RKO (cell line): ENCODE measurements at regions not wholly inside any gene's neighbourhood (a gene's known extent, or its start where the extent isn't known, plus 50 kb on each side); places are given as distances from the start of the nearest gene placed in this dataset.

Source experiments
- DNase-seq: peaks from one replicate; pipeline ENCODE4 v3.0.0-alpha.2; 2016; ENCODE audit warnings: low spot score

- DNase-seq, result no peak
Measured at GRCh38 chr20:12371990-12372389, 454.3 kb downstream of the BTBD3 start.

- DNase-seq, result no peak
Measured at GRCh38 chr20:12372557-12372956, 454.9 kb downstream of the BTBD3 start.

DNA sequence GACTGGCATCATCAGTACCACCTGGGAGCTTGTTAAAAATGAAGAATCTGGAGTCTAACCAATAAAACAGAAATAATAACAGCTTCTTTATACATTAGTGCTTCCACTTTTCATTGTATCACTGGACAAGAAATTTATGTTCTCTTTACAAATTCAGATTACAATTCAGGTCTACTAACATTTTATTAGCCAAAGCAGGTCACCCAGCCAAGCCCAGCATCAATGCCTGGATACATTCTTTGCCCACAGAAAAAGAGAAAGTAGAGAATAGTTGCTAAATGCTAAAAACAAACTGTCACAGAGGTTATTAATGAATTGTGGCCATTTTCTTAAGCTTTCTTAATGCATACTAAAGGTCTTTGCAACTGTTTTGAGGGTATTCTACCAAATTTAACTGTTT is 458.3 kb downstream of the BTBD3 start:
- DNase-seq, result no peak

DNA sequence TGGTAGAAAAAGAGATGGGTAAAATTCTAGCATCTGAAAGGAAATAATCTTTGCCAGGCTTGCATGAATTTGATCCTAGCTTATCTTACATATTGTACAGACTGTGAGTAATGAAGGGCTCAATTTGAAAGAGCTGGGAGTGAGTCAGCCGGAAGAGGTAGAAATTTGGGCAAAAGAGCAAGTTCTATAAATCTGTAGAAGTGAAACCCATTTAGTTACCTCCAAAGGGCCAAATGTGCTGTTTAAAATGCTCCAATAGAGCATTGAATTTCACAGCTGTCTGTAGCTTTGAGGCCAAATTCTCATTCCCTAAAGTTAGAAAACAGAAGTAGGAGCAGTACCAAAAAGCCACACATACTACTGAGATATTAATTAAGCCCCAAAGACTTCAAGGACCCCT is 466.1 kb downstream of the BTBD3 start:
- no peak for DNase-seq

- no peak for DNase-seq
Measured at GRCh38 chr20:12386821-12387220, 469.1 kb downstream of the BTBD3 start.

DNA sequence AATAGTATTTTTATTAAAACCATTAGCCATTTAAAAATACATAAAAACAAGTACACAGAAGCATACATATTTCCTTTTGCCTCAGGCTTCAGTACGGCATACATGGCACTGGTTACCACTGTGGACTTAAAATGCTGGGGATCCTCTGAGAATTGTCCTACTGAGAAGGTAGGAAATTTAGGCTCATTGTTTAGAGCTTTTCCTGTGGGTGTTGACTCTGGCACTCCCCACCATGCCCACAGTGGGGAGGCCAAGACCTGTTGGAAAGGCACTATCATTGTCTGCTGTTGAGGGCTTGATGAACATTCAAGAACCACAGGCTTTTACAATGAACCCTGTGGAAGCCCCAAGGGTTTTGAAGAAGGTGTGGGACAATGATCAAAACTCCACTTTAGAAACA is 473.4 kb downstream of the BTBD3 start:
- no peak for DNase-seq

DNA sequence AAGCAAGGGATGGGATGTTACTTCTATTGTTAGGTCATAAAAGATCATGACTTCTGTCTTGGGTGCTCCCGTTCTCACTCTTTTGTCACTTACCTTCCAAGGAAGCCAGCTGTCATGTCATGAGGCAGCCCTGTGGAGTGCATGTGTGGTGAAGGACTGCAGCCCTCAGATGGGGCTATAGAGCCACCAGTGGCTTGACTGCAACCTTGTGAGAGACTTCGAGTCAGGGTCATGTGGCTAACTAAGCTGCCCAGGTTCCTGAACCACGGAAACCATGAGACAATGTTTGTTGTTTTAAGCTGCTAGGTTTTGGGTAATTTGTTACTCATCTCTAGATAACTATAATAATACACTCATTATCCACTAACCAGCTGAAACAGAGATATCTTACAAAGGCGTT is 477.1 kb downstream of the BTBD3 start:
- DNase-seq, result no peak

GRCh38 chr20:12395353-12395752 is 477.7 kb downstream of the BTBD3 start:
- no peak for DNase-seq

GRCh38 chr20:12395760-12396159 is 478.1 kb downstream of the BTBD3 start:
- DNase-seq, result no peak

DNA sequence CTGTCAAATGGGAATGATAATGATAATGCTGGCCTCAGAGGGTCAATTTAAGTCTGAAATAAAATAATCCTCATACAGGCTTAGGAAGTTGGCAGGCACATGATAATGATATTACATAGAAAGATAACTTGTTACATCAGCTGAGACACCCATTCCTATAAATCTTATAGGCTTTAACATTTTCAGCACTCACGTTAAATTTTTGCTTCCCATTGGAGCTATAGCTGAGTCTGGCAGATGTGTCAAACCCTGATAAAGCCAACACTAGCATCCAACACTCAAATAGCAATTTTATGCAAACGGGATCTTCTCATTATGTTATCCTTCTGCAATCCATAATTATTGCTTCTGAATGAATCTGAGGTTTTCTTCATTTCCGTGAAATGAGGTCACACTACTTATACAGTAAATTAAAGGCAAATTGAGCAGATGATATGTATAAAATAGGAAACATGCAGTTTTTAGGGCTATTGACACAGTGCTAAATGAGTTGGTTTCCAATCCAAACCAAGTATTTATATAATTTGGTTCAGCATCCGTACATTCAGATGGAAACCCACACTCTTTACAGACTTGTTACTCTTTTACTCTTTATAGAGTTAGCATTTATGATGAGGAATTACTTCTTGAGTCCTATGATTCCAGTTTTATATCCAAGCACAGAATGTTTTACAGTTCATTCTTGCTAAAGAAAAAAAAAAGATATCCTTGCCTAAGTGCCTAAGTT is 481.6 kb downstream of the BTBD3 start:
- DNase-seq, result no peak

DNA sequence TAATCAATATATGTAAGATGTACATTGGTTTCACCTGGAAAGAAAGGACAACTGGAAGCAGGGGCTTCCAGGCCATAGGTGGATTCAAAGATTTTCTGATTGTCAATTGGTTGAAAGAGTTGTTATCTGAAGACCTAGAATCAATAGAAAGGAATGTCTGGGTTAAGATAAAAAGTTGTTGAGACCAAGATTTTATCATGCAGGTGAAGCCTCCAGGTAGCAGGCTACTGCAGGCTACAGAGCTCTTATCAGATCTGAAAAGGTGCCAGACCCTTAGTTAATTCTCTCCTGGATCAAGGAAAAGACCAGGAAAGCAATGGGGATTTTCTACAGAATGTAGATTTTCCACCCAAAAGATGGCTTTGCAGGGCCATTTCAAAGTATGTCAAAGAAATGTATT is 487.2 kb downstream of the BTBD3 start:
- no peak for DNase-seq

DNA sequence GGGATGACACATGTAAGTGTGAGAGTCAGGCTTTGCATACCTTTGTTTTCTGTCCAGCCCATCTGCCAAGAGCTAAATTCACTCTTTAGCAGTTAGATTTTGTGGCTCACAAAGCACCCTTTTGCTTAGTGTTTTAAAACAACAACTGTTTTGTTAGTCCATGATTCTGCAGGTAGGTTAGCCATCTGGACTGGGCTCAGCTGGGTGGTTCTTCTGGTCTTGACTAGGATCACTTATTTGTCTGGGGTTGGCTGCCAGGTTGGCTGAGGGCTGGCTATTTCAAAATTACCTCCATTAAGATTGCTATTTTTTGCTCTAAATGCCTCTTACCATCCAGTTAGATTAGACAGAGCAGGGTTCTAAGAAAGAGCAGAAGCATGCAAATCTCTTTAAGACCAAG is 489.3 kb downstream of the BTBD3 start:
- no peak for DNase-seq

- DNase-seq, result no peak
Measured at GRCh38 chr20:12409501-12409900, 491.8 kb downstream of the BTBD3 start.

- no peak for DNase-seq
Measured at GRCh38 chr20:12410783-12411182, 493.1 kb downstream of the BTBD3 start.

GRCh38 chr20:12411246-12411940 is 493.7 kb downstream of the BTBD3 start:
- no peak for DNase-seq

DNA sequence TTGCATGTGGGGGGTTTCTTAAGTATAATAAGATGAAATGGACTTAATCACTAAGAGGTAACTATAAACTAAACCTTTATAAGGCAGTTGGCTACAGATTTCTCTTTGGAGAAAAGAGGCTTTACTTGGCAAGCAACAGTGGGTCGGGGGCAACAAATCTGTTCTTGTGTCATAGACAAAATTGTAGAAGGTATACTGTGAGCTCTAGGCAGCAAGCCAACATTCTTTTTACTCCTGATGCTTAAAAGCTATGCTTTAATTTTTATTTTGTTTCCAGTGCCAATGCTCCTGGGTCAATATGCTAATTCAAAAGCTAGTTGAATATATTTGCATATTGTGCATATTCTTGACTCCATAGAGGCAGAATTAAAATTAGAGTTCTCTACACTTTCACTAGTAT is 495.4 kb downstream of the BTBD3 start:
- DNase-seq, result no peak

DNA sequence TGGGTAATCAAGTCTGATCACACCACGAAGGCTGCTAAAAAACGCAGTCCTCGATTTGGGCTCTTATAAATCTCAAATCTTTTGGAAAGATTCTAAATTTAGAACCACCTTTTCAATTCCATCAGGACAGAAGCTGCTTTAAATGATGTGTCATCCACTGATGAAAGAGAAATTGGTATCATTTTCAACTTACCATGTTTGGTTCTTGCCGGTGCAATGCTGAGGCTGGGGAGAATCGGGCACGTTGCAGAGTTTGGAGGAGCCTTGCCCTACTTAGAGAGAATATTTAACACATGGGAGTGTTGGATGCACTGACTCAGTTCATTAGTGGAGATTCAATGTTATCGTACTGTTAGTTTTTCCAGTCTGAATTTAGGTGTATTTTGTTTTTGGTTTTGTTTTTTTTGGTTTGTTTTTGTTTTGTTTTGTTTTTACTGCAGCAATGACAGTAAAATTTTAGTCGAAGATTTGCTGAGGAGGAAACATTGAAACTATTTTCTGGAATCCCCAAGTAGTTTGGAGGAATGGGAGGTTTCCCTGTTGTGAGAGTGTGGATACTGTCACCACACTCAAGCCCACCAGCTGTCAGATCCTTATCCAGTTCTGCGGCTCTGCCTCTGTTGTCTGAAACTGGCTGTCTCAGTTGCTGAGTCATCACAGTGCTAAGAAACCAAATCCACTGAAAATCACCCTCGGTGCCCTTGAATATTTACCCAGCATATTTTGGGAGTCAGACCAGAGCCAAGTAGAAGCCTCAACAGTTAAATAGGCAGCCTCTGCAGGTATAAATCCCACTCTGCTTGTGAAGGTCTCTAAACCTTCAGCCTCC is 497.0 kb downstream of the BTBD3 start:
- no peak for DNase-seq

- DNase-seq, result no peak
Measured at GRCh38 chr20:12416281-12416680, 498.6 kb downstream of the BTBD3 start.

GRCh38 chr20:12433724-12434123 is 516.0 kb downstream of the BTBD3 start:
- DNase-seq, result no peak

DNA sequence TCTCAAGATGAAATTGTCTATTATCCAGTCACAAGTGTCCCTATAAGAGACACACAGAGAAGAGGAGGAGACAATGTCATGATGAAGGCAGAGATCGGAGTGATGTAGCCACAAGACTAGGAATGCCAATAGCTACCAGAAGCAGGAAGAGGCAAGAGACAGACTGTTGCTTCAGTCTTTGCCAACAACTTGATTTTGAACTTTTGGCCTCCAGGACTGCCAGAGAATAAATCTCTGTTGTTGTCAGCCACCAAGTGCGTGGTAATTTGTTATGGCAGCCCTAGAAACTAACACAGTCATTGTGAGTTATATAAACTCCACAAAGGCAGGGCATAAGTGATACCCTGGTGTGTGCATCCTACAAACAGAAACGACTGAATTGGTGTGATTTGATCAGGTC is 517.0 kb downstream of the BTBD3 start:
- no peak for DNase-seq

DNA sequence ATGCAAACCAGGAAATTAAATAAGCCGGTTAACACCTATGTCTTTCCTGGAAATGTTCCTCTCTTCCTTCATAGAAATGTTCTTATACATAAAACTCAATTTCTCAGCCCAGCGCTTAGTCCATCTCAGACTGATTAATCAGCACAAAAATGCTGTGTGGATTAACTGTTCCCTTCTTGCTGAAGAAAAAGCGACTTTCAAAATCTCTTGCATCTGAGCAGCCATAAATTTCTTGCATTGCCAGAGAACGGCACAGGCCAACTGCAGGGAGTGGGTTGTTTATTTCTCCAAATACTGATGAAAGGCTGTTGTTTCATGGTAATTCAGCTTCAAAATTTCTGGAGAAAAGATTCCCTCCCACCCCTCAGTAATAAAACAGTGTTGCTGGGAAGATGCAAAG is 517.6 kb downstream of the BTBD3 start:
- no peak for DNase-seq

GRCh38 chr20:12453711-12454110 is 536.0 kb downstream of the BTBD3 start:
- DNase-seq, result no peak

DNA sequence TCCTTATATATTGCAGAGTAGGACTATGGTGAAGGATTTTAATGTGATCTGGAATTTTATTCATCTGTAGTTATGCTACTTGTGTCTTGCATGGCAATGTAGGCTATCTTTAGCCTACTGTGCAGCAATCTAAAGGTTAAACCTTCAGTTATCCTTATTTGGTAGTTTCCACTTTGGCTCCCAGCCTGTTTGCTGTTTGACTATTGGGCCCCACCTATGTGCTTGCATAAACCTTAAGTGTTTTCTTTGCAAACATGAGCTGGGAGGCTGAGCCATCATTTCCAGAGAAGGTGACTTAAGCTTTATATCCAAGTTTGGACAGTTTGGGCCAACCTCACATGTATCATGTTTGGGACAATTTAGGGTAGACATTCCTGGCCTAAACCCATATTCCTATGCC is 537.5 kb downstream of the BTBD3 start:
- DNase-seq, result no peak
